ENCODE measurements at regions not wholly inside any gene's neighbourhood (a gene's known extent, or its start where the extent isn't known, plus 50 kb on each side); places are given as distances from the start of the nearest gene placed in this dataset.

- TF ChIP-seq CTCF (IDR thresholded peaks at IDR 0.05; ENCODE audit: borderline replicate concordance, extremely low read depth, low read length, poor library complexity, severe bottlenecking), result no peak
- TF ChIP-seq EZH2 (IDR thresholded peaks at IDR 0.05; ENCODE audit: borderline replicate concordance, low read depth, low read length, severe bottlenecking), result no peak
Observed at GRCh38 chr5:17734011-17734410, 99.8 kb downstream of the TAF11L14 start.

All from DND-41 (cell line).